ENCODE measurements at regions not wholly inside any gene's neighbourhood (a gene's known extent, or its start where the extent isn't known, plus 50 kb on each side); places are given as distances from the start of the nearest gene placed in this dataset.
A peak's percentile ranks its signal among the peaks of the same experiment; 100 is the strongest.

DNA sequence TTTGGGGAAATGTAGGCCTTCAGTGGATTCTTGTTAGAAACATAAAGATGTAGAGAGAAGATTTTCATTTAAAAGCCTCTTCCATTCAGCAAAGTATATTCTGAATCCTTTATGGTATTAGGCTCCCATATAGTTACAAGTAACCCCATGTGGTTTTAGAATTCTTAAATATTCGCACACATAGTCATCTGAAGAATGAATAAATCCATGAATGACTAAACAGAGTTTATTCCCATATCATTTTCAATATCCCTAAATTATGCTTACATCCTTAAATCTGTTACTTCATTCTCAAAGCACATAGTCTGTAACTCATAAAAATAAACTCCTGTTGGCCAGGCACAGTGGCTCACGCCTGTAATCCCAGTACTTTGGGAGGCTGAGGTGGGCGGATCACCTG is 962.1 kb downstream of the KCNJ18 start:
- DNase-seq, result no peak
- Mint-ChIP-seq H3K9me3 (ENCODE audit: low read depth) (peaks cover 16% of the 10 kb centered on the region), H3K4me3 (no peak overlapping the region), H3K36me3 (ENCODE audit: low read depth) (no peaks in the 10 kb centered on the region), H3K4me1 (no peaks in the 10 kb centered on the region), H3K27me3 (no peaks in the 10 kb centered on the region), H3K27ac (no peak overlapping the region)
- CTCF ChIA-PET, result no interaction called here
- POLR2A ChIA-PET, result no interaction called here
- ATAC-seq, result no peak
- intact Hi-C loops (cut with DNase I, micrococcal nuclease), result no loop called here

DNA sequence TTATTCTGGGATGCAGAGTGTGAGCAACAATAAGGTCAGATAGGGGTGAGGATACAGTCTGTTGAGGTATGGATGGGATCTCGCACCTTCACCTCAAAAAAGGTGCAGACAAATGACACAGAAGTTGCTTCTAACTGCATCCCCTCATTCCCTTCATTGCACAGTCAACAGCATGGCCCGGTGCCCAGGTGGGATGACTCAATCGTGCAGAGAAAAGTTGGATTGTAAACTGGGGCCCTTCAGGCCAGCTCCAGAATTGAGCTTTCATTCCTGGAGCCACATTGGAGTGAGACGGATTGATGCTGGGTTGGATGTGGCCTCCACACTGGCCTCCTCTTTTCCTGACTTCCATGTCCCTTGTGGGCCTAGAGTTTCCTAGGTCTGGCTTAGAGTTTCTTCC is 977.4 kb downstream of the KCNJ18 start:
- Mint-ChIP-seq H3K4me3 (no peak overlapping the region), H3K9me3 (ENCODE audit: low read depth) (peaks cover 14% of the 10 kb centered on the region), H3K27ac (no peak overlapping the region), H3K36me3 (ENCODE audit: low read depth) (no peaks in the 10 kb centered on the region), H3K4me1 (no peaks in the 10 kb centered on the region), H3K27me3 (no peaks in the 10 kb centered on the region)
- ChIA-PET POLR2A (no interaction called here), CTCF (no interaction called here)
- ATAC-seq, result no peak
- intact Hi-C loops (cut with DNase I, micrococcal nuclease), result no loop called here
- no peak for DNase-seq

DNA sequence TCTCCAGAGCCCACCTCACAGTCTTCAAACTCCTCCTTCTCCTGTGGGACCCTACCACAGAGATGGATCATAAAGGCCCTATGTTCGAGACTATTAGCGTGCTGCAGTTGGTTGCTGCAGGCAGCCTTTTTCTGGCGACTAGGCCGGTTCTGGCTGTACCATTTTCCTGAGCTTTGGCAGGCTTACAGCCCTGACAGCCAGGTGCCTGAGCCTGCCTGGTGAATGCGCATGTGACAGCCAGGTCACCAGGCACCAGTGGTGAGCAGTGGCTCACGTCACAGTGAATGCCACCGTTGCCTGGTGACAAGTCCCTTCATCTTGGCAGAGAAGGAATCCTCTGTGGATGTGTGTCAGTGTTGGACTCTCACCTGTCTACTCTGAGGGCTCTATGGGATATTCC is 978.8 kb downstream of the KCNJ18 start:
- ATAC-seq (no peak), DNase-seq (no peak)
- no peaks in the 10 kb centered on the region for H3K4me1 Mint-ChIP-seq
- POLR2A ChIA-PET, result no interaction called here
- H3K36me3 Mint-ChIP-seq (ENCODE audit: low read depth), result peaks cover 2% of the 10 kb centered on the region
- intact Hi-C loops (cut with DNase I, micrococcal nuclease), result no loop called here
- CTCF ChIA-PET, result no interaction called here
- H3K9me3 Mint-ChIP-seq (ENCODE audit: low read depth), result peaks cover 13% of the 10 kb centered on the region
- H3K27me3 Mint-ChIP-seq, result no peaks in the 10 kb centered on the region
- no peak overlapping the region for H3K27ac Mint-ChIP-seq
- no peak overlapping the region for H3K4me3 Mint-ChIP-seq

DNA sequence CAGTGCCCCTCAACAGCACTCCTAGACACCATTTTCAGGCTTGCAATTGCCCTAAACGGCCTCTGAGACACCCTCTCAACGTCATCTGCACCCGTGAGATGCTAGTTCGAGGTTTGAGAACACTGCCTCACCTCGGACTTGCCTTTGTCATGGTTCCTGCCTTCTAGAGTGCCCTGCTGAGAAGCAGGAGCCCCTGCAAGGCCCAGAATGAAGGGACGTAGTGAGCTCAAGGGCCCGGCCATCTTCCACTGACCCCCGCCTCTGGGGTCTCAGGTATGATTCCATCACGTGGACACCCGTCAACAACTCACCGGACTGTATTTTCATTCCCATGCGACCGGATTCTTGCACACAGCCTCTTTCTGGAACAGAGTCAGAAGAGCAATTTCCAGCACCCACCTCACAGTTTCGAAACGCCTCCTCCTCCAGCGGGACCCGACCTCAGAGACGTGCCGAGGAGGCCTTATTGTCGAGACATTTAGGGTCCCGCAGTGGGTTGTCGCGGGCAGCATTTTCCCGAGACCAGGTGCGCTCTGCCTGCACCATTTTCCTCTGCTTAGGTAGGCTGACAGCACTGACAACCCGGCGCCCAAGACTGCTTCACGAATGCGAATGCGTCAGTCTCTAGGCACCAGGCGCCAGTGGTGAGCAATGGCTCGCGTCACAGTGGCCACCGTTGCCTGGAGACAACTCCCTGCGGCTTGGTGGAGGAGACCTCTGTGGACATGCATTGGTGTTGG is 999.9 kb downstream of the KCNJ18 start:
- POLR2A ChIA-PET, result no interaction called here
- no peak for ATAC-seq

DNA sequence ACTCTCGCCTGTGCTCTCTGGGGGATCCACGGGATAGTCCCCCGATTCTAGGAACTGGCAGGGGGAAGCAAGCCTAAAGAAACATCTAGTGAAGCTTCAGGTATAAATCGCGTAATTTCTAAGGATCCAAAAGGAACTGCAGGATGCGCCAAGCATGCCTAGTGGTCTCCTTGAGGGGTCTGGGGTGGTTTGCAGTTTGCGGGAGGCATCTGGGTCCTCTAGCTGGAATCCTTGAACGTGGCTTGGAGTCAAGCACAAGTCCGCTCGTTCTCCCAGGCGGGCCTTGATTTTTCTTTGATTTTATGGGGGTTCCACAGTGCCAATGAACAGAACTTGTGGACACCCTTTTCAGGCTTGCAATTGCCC is 1000.5 kb downstream of the KCNJ18 start:
- Mint-ChIP-seq H3K4me3 (no peak overlapping the region), H3K27me3 (no peaks in the 10 kb centered on the region), H3K4me1 (no peaks in the 10 kb centered on the region), H3K27ac (no peak overlapping the region), H3K36me3 (ENCODE audit: low read depth) (no peaks in the 10 kb centered on the region), H3K9me3 (ENCODE audit: low read depth) (peaks cover 11% of the 10 kb centered on the region)
- intact Hi-C loops (cut with DNase I, micrococcal nuclease), result no loop called here
- DNase-seq, result no peak
- POLR2A ChIA-PET, result no interaction called here
- ATAC-seq, result no peak
- CTCF ChIA-PET, result no interaction called here

More for the DNA sequence above, 999.9 kb downstream of the KCNJ18 start:
- DNase-seq, result no peak
- Mint-ChIP-seq H3K27ac (no peak overlapping the region), H3K4me1 (no peaks in the 10 kb centered on the region), H3K9me3 (ENCODE audit: low read depth) (peaks cover 10% of the 10 kb centered on the region), H3K36me3 (ENCODE audit: low read depth) (no peaks in the 10 kb centered on the region), H3K4me3 (no peak overlapping the region), H3K27me3 (no peaks in the 10 kb centered on the region)
- intact Hi-C loops (cut with DNase I, micrococcal nuclease), result no loop called here
- CTCF ChIA-PET, result no interaction called here

DNA sequence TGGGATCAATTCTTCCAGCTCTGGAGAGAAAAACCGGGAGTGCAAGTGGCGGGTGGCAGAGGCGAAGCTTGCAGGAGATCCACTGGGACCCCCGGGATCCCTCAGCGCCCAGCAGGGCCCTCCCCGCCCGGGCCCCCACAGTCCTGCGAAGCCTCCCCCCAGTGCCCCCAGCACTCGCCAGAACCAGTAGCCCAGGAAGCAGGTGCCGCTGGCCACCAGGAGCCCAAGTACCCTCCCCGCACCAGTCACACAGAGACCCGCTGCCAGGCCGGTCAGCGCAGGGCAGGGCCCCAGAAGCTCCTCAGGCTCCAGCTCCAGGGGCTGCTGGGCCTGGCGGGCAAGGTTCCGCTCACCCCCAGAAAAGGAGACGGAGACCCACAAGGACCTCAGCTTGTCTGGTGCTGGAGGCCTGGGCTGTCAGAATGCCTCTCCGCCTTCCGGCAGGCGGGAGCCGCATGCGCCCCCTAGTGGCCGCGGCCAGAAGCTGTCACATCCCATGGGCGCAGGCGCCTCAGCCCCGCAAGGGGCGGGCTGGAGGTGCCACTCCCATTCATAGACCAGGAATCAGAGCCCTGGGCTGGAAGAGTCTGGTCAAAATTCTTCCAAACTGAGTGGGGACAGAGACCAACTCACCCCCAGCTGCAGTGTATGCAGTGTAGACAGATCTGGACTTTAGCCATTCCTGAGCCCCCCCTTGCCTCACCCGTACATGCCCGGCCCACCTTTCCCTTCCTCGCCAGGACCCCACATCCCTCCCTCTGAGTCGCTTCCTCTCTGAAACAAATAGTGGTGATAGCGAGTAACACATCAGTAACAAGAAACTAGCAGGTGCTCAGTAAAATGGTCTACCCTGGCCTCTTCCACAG is 1002.3 kb downstream of the KCNJ18 start:
- no peaks in the 10 kb centered on the region for H3K4me1 Mint-ChIP-seq
- H3K27ac Mint-ChIP-seq, result no peak overlapping the region
- no peaks in the 10 kb centered on the region for H3K36me3 Mint-ChIP-seq (ENCODE audit: low read depth)
- ChIA-PET CTCF (no interaction called here), POLR2A (no interaction called here)
- H3K9me3 Mint-ChIP-seq (ENCODE audit: low read depth), result peaks cover 20% of the 10 kb centered on the region
- no peak overlapping the region for H3K4me3 Mint-ChIP-seq
- peak; percentile 7 for DNase-seq
- intact Hi-C loops (cut with DNase I, micrococcal nuclease), result no loop called here
- no peaks in the 10 kb centered on the region for H3K27me3 Mint-ChIP-seq
- no peak for ATAC-seq

DNA sequence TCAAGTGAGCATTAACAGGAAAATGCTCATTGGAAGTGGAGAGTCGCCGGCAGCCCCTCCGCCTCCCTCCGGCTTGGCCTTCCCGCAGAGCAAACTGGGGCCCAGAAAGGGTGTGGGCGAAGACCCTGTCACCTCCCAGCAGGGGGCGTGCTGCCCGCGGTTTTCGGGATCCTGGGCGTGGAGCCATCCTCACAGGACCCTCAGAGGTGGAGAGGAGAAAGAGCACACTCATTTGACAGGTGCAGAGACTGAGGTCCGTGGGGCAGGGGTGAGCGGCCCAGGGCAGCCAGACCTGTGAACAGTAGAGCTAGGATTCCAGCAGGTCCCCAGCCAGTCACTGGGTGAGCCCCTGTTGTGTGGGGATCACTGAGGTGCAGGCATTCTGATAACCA is 1002.9 kb downstream of the KCNJ18 start:
- Mint-ChIP-seq H3K4me3 (no peak overlapping the region), H3K9me3 (ENCODE audit: low read depth) (peaks cover 20% of the 10 kb centered on the region), H3K27me3 (no peaks in the 10 kb centered on the region), H3K4me1 (no peaks in the 10 kb centered on the region), H3K36me3 (ENCODE audit: low read depth) (no peaks in the 10 kb centered on the region), H3K27ac (no peak overlapping the region)
- intact Hi-C loops (cut with DNase I, micrococcal nuclease), result no loop called here
- DNase-seq (no peak), ATAC-seq (no peak)
- POLR2A ChIA-PET, result no interaction called here
- CTCF ChIA-PET, result no interaction called here

DNA sequence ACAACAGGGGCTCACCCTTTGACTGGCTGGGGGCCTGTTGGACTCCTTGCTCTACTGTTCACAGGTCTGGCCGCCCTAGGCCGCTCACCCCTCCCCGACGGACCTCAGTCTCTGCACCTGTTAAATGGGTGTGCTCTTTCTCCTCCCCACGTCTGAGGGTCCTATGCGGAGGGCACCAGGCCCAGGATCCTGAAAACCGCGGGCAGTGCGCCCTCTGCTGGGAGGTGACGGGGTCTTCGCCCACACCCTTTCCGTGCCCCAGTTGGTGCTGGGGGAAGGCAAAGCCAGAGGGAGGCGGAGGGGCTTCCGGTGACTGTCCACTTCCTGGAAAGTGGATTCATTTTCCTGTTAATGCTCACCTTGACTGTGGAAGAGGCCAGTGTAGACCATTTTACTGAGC is 1010.9 kb downstream of the KCNJ18 start:
- Mint-ChIP-seq H3K27ac (no peak overlapping the region), H3K36me3 (ENCODE audit: low read depth) (no peaks in the 10 kb centered on the region), H3K4me3 (no peak overlapping the region), H3K27me3 (no peaks in the 10 kb centered on the region), H3K9me3 (ENCODE audit: low read depth) (peaks cover 15% of the 10 kb centered on the region), H3K4me1 (no peaks in the 10 kb centered on the region)
- intact Hi-C loops (cut with DNase I, micrococcal nuclease), result loop anchor here in 1 of 2 experiments (10.0 kb wide), 1 partner anchor 338 kb away; no protein-coding TSS in a partner anchor
- DNase-seq, result no peak
- ChIA-PET POLR2A (no interaction called here), CTCF (interaction anchor here (0.5 kb wide), 1 partner anchor 26 kb away, joined by 3 read pairs; no protein-coding TSS in a partner anchor)
- no peak for ATAC-seq

DNA sequence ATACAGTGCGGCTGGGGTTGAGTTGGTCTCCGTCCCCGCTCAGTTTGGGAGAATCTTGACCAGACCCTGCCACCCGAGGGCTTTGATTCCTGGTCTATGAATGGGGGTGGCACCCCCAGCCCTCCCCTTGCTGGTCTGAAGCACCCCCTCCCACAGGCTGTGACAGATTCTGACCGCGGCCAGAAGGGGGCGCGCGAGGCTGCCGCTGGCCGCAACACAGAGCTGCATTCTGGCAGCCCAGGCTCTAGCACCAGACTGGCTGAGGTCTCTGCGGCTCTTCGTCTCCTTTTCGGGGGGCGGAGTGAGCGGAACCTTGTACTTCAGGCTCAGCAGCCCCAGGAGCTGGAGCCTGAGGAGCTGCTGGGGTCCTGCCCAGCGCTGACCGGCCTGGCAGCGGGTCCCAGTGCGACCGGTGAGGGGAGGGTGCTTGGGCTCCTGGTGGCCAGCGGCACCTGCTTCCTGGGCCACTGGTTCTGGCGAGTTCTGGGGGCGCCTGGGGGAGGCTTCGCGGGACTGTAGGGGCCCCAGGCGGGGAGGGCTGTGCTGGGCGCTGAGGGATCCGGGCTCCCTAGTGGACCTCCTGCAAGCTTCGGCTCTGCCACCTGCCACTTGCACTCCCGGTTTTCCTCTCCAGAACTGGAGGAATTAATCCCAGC is 1011.6 kb downstream of the KCNJ18 start:
- peaks cover 13% of the 10 kb centered on the region for H3K9me3 Mint-ChIP-seq (ENCODE audit: low read depth)
- no peaks in the 10 kb centered on the region for H3K4me1 Mint-ChIP-seq
- ChIA-PET POLR2A (no interaction called here), CTCF (interaction anchor here (0.5 kb wide), 1 partner anchor 27 kb away, joined by 3 read pairs; no protein-coding TSS in a partner anchor)
- H3K27me3 Mint-ChIP-seq, result no peaks in the 10 kb centered on the region
- H3K36me3 Mint-ChIP-seq (ENCODE audit: low read depth), result no peaks in the 10 kb centered on the region
- no peak overlapping the region for H3K27ac Mint-ChIP-seq
- ATAC-seq (no peak), DNase-seq (no peak)
- intact Hi-C loops (cut with DNase I, micrococcal nuclease), result loop anchor here in 1 of 2 experiments (10.0 kb wide), 1 partner anchor 339 kb away; no protein-coding TSS in a partner anchor
- H3K4me3 Mint-ChIP-seq, result no peak overlapping the region

DNA sequence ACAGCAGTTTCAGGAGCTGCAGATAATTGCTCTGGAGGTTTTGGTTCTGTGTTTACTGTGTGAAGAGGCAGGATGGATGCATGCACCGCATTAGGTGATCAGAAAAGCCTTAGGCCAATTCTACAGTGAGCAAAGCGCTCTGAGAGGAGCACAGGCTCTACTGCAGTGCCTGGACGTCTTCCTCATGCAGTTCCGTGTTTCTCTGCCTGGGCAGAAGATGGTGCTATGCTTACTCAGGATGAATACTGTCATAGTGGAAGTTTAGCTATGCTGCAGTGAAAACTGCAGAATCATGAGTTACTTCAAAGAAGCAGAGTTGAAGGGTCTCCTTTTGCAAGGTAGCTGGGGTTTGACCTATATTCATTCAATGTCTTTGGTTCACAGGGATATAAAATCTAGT is 1012.4 kb downstream of the KCNJ18 start:
- CTCF ChIA-PET, result no interaction called here
- peaks cover 18% of the 10 kb centered on the region for H3K9me3 Mint-ChIP-seq (ENCODE audit: low read depth)
- DNase-seq, result no peak
- POLR2A ChIA-PET, result no interaction called here
- intact Hi-C loops (cut with DNase I, micrococcal nuclease), result loop anchor here in 1 of 2 experiments (5.0 to 10.0 kb wide), 2 partner anchors 177 to 340 kb away; no protein-coding TSS in a partner anchor
- ATAC-seq, result no peak
- H3K4me1 Mint-ChIP-seq, result no peaks in the 10 kb centered on the region
- H3K27me3 Mint-ChIP-seq, result no peaks in the 10 kb centered on the region
- H3K27ac Mint-ChIP-seq, result no peak overlapping the region
- no peak overlapping the region for H3K4me3 Mint-ChIP-seq
- no peaks in the 10 kb centered on the region for H3K36me3 Mint-ChIP-seq (ENCODE audit: low read depth)

DNA sequence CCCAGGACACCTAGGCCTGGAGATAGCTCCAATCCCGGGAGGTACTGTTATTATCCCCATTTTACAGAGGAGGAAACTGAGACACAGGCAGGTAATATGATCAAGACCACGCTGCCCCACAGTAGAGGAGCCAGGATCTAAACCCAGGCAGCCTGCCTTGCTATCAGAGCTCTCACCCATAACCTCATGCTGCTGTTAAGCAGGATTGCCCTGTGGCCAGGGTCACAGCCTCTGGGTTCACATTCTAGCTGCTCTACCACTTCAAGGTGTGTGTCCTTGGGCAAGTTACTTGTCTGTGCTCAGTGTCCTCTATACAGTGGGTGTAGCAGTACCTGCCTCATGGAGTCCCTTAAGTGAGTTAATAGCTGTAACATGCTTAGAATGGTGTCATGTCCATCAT is 1015.3 kb downstream of the KCNJ18 start:
- CTCF ChIA-PET, result no interaction called here
- peaks cover 23% of the 10 kb centered on the region for H3K9me3 Mint-ChIP-seq (ENCODE audit: low read depth)
- H3K36me3 Mint-ChIP-seq (ENCODE audit: low read depth), result no peaks in the 10 kb centered on the region
- no peaks in the 10 kb centered on the region for H3K4me1 Mint-ChIP-seq
- H3K4me3 Mint-ChIP-seq, result no peak overlapping the region
- no peak for DNase-seq
- H3K27me3 Mint-ChIP-seq, result no peaks in the 10 kb centered on the region
- H3K27ac Mint-ChIP-seq, result no peak overlapping the region
- intact Hi-C loops (cut with DNase I, micrococcal nuclease), result loop anchor here in 1 of 2 experiments (5.0 to 10.0 kb wide), 2 partner anchors 180 to 343 kb away; no protein-coding TSS in a partner anchor
- ATAC-seq, result no peak
- POLR2A ChIA-PET, result no interaction called here

DNA sequence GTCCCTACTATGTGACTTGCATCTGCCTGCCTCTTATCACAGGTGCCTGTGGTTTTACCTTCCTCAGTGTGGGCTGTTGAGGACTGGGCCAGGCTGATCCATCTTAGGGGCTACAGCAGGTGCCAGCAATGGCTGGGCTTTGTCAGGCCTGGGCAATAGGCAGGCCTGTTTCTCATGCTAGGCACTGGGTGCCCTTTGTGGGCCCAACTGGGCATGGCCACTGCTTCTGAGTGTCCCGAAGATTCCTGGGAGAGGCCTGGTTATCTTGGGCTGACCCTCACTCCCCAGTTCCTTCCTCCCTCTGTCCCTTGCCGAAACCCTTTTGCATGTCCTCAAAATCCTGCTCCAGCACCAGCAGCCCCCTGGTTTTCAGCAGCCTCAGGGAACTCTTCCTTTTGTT is 1024.9 kb downstream of the KCNJ18 start:
- peaks cover 33% of the 10 kb centered on the region for H3K9me3 Mint-ChIP-seq (ENCODE audit: low read depth)
- no peak overlapping the region for H3K4me3 Mint-ChIP-seq
- no peaks in the 10 kb centered on the region for H3K36me3 Mint-ChIP-seq (ENCODE audit: low read depth)
- intact Hi-C loops (cut with DNase I, micrococcal nuclease), result no loop called here
- CTCF ChIA-PET, result no interaction called here
- H3K27me3 Mint-ChIP-seq, result no peaks in the 10 kb centered on the region
- no peak overlapping the region for H3K27ac Mint-ChIP-seq
- ATAC-seq (no peak), DNase-seq (no peak)
- no peaks in the 10 kb centered on the region for H3K4me1 Mint-ChIP-seq
- POLR2A ChIA-PET, result no interaction called here

Data from activated CD4-positive, alpha-beta T cell treated with anti-CD3 and anti-CD28 coated beads for 36 hours (primary cell).